SU-DHL-6 (cell line): ENCODE measurements at regions not wholly inside any gene's neighbourhood (a gene's known extent, or its start where the extent isn't known, plus 50 kb on each side); places are given as distances from the start of the nearest gene placed in this dataset.

Experiments used
- H2AFZ ChIP-seq: fragments of 200-600 bp; sonication (generic); 2 replicates; pipeline ENCODE4 v1.6.1; 2014; ENCODE audit warnings: low read depth, mild to moderate bottlenecking, moderate library complexity, mixed read lengths, antibody characterized with exemption, low read length; ENCODE audit not compliant: severe bottlenecking
- H3F3A ChIP-seq: fragments of 200-600 bp; shearing (Covaris generic); 2 replicates; pipeline ENCODE4 v1.6.0; 2016; ENCODE audit warnings: antibody characterized with exemption, mild to moderate bottlenecking; ENCODE audit not compliant: insufficient read depth
- H3K27ac ChIP-seq: fragments of 200-600 bp; sonication (generic); 2 replicates; pipeline ENCODE4 v1.5.1; 2016; ENCODE audit warnings: low read depth, mild to moderate bottlenecking, low read length, moderate library complexity, mixed read lengths
- H3K27me3 ChIP-seq: fragments of 200-600 bp; sonication (generic), shearing (Covaris generic); 2 replicates; pipeline ENCODE4 v1.6.0; 2014; ENCODE audit warnings: mild to moderate bottlenecking, low read length
- H3K36me3 ChIP-seq: fragments of 200-600 bp; sonication (generic); 2 replicates; pipeline ENCODE4 v1.6.1; 2014; ENCODE audit warnings: mild to moderate bottlenecking, low read length, mixed read lengths
- H3K4me2 ChIP-seq: fragments of 300-600, 200-600 bp; shearing (Covaris generic), sonication (generic); 2 replicates; pipeline ENCODE4 v1.6.0; 2014; ENCODE audit warnings: low read length, low read depth, mild to moderate bottlenecking; ENCODE audit not compliant: poor library complexity, severe bottlenecking
- H3K4me3 ChIP-seq: fragments of 200-600 bp; sonication (generic); 2 replicates; pipeline ENCODE4 v1.5.1; 2014; ENCODE audit warnings: antibody characterized with exemption, low read length, mild to moderate bottlenecking, mixed read lengths; ENCODE audit not compliant: insufficient read depth, poor library complexity, severe bottlenecking
- H3K79me2 ChIP-seq: fragments of 200-600 bp; sonication (generic); 2 replicates; pipeline ENCODE4 v1.6.1; 2014; ENCODE audit warnings: mild to moderate bottlenecking, low read length, moderate library complexity; ENCODE audit not compliant: insufficient read depth
- H3K9ac ChIP-seq: fragments of 200-600 bp; sonication (generic); 2 replicates; pipeline ENCODE4 v1.7.0; 2014; ENCODE audit warnings: mild to moderate bottlenecking, low read length
- H3K9me2 ChIP-seq: fragments of 200-600 bp; sonication (generic); replicated peaks from 2 replicates; pipeline ENCODE4 v1.6.1; 2014; ENCODE audit warnings: low read length; ENCODE audit not compliant: insufficient read depth
- H3K9me3 ChIP-seq: fragments of 200-600 bp; sonication (generic); 2 replicates; pipeline ENCODE4 v1.6.1; 2014; ENCODE audit warnings: low read length, mixed read lengths; ENCODE audit not compliant: insufficient read depth
- H4K20me1 ChIP-seq: fragments of 200-600 bp; sonication (generic); 2 replicates; pipeline ENCODE4 v1.6.1; 2014; ENCODE audit warnings: low read depth, mild to moderate bottlenecking, antibody characterized with exemption, low read length, moderate library complexity, mixed read lengths
- CTCF ChIP-seq: fragments of 200-600 bp; sonication (generic); IDR thresholded peaks from one replicate; pipeline ENCODE4 v1.5.1; 2017; ENCODE audit warnings: antibody characterized with exemption, mild to moderate bottlenecking, low read length, moderate library complexity; ENCODE audit not compliant: insufficient read depth, poor library complexity, severe bottlenecking
- EZH2phosphoT487 ChIP-seq: fragments of 200-600 bp; sonication (generic), shearing (Covaris generic); conservative IDR thresholded peaks from 2 replicates; pipeline ENCODE4 v1.6.1; 2018; ENCODE audit warnings: mild to moderate bottlenecking, antibody characterized with exemption, low read length, moderate library complexity, mixed read lengths

GRCh38 chr21:20024741-20025140, 973.5 kb upstream of the NCAM2 start:
- Histone ChIP-seq H4K20me1 (no peaks in the 10 kb centered on the region), H3K27me3 (no peaks in the 10 kb centered on the region), H3K27ac (no peak overlapping the region), H3F3A (no peaks in the 10 kb centered on the region), H3K36me3 (no peaks in the 10 kb centered on the region), H2AFZ (no peak overlapping the region), H3K9me2 (no peaks in the 10 kb centered on the region), H3K4me2 (no peak overlapping the region), H3K4me3 (no peak overlapping the region), H3K9ac (no peak overlapping the region), H3K9me3 (no peaks in the 10 kb centered on the region), H3K79me2 (no peaks in the 10 kb centered on the region)
- no peak for TF ChIP-seq CTCF
- TF ChIP-seq EZH2phosphoT487, result no peak

- TF ChIP-seq EZH2phosphoT487 (no peak), CTCF (no peak)
- Histone ChIP-seq H3K9ac (no peak overlapping the region), H2AFZ (no peak overlapping the region), H3K27me3 (no peaks in the 10 kb centered on the region), H3K4me3 (no peak overlapping the region), H3K9me3 (no peaks in the 10 kb centered on the region), H3K4me2 (no peak overlapping the region), H3K9me2 (no peaks in the 10 kb centered on the region), H4K20me1 (no peaks in the 10 kb centered on the region), H3K79me2 (no peaks in the 10 kb centered on the region), H3K27ac (no peak overlapping the region), H3K36me3 (no peaks in the 10 kb centered on the region), H3F3A (no peaks in the 10 kb centered on the region)
Measured at GRCh38 chr21:20026543-20026942, 971.7 kb upstream of the NCAM2 start.

GRCh38 chr21:20030390-20030789, 967.8 kb upstream of the NCAM2 start:
- Histone ChIP-seq H3K27me3 (no peaks in the 10 kb centered on the region), H3K27ac (no peak overlapping the region), H3F3A (no peaks in the 10 kb centered on the region), H3K79me2 (no peaks in the 10 kb centered on the region), H3K9ac (no peak overlapping the region), H3K9me3 (no peaks in the 10 kb centered on the region), H4K20me1 (no peaks in the 10 kb centered on the region), H3K4me2 (no peak overlapping the region), H3K36me3 (no peaks in the 10 kb centered on the region), H3K9me2 (no peaks in the 10 kb centered on the region), H3K4me3 (no peak overlapping the region), H2AFZ (no peak overlapping the region)
- TF ChIP-seq CTCF, result no peak
- TF ChIP-seq EZH2phosphoT487, result no peak
